ENCODE measurements at regions not wholly inside any gene's neighbourhood (a gene's known extent, or its start where the extent isn't known, plus 50 kb on each side); places are given as distances from the start of the nearest gene placed in this dataset.
"Not testable (repeated sequence)": the region's sequence is repeated elsewhere in the genome, so short reads cannot be mapped to it uniquely, and the experiment has no call there.

- H3K4me3 ChIP-seq (ENCODE audit: low read depth, low read length): no peak overlapping the region
- DNase-seq (ENCODE audit: low read depth): no peak
- TF ChIP-seq CTCF (conservative IDR thresholded peaks at IDR 0.05; ENCODE audit: low read depth, low read length): no peak
Measured at GRCh38 chr7:124183649-124184048, 150.8 kb upstream of the TMEM229A start.

DNA sequence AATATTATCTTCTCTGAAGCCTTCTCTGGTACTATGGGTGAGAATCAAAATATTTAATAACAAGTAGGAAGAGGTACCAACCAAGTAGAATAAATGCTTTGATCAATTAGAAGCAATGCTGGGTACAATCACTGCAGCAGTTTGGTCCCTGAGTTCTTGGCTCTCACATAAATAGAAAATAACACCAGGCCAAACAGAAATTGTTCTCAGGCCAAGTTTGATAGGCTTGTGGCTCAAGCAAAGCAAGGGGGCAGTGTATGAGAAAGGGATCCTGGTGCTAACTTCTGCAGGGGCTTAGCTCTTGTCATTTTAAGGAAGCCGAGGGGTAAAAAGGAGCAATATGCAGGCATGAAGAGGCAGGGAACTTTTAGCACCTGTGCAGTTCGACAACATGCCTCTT lies 146.8 kb upstream of the TMEM229A start:
- TF ChIP-seq CTCF (conservative IDR thresholded peaks at IDR 0.05; ENCODE audit: low read depth, low read length): no peak
- no peak overlapping the region for H3K4me3 ChIP-seq (ENCODE audit: low read depth, low read length)
- DNase-seq (ENCODE audit: low read depth): no peak

DNA sequence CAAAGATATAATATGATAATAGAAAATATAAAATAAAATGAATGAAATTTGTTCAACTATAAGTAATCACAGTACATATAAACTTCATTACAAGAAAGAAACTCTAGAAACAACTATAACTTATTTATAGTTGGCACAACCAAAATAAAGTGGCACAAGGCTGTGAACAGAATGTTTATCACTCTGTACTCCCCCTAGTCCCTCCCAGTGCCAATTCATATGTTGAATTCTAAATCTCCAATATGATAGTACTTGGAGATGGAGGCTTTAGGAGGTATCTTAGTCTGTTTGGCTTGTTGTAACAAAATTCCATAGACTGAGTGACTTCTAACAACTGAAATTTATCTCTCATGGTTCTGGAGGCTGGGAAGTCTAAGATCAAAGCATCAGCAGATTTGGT lies 145.0 kb upstream of the TMEM229A start:
- DNase-seq (ENCODE audit: low read depth): no peak
- TF ChIP-seq CTCF (conservative IDR thresholded peaks at IDR 0.05; ENCODE audit: low read depth, low read length): no peak

DNA sequence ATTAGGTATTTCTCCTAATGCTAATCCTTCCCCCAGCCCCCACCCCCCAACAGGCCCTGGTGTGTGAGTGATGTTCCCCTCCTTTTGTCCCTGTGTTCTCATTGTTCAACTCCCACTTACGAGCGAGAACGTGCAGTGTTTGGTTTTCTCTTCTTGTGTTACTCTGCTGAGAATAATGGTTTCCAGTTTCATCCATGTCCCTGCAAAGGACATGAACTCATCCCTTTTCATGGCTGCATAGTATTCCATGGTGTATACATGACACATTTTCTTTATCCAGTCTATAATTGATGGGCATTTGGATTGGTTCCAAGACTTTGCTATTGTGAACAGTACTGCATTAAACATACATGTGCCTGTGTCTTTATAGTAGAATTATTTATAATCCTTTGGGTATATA lies 138.9 kb upstream of the TMEM229A start:
- DNase-seq (ENCODE audit: low read depth); H3K4me3 ChIP-seq (ENCODE audit: low read depth, low read length): not testable (repeated sequence)

More for the DNA sequence above, 145.0 kb upstream of the TMEM229A start:
- H3K4me3 ChIP-seq (ENCODE audit: low read depth, low read length): no peak overlapping the region

- peak; percentile 45 for TF ChIP-seq CTCF (conservative IDR thresholded peaks at IDR 0.05; ENCODE audit: low read depth, low read length)
- peak; percentile 40 for DNase-seq (ENCODE audit: low read depth)
- no peak overlapping the region for H3K4me3 ChIP-seq (ENCODE audit: low read depth, low read length)
Measured at GRCh38 chr7:124171068-124171467, 138.2 kb upstream of the TMEM229A start.

GRCh38 chr7:124168616-124169015 lies 135.7 kb upstream of the TMEM229A start:
- no peak for TF ChIP-seq CTCF (conservative IDR thresholded peaks at IDR 0.05; ENCODE audit: low read depth, low read length)
- DNase-seq (ENCODE audit: low read depth): no peak
- no peak overlapping the region for H3K4me3 ChIP-seq (ENCODE audit: low read depth, low read length)

DNA sequence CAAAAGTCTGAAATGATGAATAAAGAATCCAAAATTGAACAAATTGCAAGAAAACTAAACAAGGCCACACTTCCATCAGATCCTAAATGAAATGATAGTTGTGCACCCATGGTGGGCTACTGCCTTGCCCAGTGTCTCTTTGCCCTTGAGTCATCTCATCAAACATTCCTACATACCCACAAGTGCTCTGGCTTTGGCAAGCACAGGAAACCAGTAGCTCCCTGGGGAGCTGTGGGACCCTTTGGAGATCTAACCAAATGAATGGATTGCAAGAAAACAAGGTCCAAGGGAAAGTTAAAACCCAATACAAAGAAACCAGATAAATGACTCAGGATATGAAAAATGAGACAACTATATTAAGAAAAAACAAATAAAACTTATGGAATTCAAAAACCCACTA lies 129.8 kb upstream of the TMEM229A start:
- no peak for DNase-seq (ENCODE audit: low read depth)
- no peak for TF ChIP-seq CTCF (conservative IDR thresholded peaks at IDR 0.05; ENCODE audit: low read depth, low read length)
- no peak overlapping the region for H3K4me3 ChIP-seq (ENCODE audit: low read depth, low read length)
